ENCODE measurements at regions not wholly inside any gene's neighbourhood (a gene's known extent, or its start where the extent isn't known, plus 50 kb on each side); places are given as distances from the start of the nearest gene placed in this dataset.

DNA sequence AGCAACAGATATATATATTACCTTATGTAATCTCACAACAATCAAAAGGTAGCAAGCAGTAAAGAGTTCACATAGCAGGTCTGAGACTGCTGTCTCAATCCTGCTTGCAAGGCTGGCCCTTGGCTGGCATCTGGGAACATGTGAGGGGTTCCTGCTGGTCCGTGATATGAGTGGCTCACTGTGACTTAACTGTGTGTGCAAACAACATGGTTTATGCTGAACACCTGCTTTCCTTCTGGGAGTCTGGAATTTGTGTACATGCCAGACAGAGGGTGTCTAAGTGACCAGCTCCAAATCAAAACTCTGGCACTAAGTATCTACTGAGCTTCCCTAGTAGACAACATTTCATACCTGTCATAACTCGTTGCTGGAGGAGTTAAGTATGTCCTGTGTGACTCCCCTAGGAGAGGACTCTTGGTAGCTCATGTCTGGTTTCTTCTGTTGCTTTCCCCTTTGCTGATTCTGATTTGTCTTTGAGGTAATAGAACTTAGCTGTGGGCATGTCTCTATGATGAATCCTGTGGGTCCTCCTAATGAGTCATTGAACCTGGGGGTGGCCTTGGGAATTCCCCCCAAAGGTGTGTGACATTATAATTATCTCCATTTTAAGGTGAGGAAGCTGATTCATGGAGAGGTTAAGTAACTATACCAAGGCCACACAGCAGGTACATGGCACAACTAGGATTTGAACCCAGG, 131.6 kb upstream of the NEDD9 start:
- no peak for TF ChIP-seq ARNTL (CRISPR knock-in tag; IDR thresholded peaks at IDR 0.05; ENCODE audit: borderline replicate concordance, low read depth)
- TF ChIP-seq, protein P1, sequence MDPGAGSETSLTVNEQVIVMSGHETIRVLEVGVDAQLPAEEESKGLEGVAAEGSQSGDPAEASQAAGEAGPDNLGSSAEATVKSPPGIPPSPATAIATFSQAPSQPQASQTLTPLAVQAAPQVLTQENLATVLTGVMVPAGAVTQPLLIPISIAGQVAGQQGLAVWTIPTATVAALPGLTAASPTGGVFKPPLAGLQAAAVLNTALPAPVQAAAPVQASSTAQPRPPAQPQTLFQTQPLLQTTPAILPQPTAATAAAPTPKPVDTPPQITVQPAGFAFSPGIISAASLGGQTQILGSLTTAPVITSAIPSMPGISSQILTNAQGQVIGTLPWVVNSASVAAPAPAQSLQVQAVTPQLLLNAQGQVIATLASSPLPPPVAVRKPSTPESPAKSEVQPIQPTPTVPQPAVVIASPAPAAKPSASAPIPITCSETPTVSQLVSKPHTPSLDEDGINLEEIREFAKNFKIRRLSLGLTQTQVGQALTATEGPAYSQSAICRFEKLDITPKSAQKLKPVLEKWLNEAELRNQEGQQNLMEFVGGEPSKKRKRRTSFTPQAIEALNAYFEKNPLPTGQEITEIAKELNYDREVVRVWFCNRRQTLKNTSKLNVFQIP (CRISPR knock-in tag; IDR thresholded peaks at IDR 0.05; ENCODE audit: borderline replicate concordance, low read depth): no peak
- TF ChIP-seq CSDC2 (CRISPR knock-in tag; IDR thresholded peaks at IDR 0.05): no peak
- TF ChIP-seq ZNF70 (CRISPR knock-in tag; IDR thresholded peaks at IDR 0.05): no peak
- TF ChIP-seq, protein P2, sequence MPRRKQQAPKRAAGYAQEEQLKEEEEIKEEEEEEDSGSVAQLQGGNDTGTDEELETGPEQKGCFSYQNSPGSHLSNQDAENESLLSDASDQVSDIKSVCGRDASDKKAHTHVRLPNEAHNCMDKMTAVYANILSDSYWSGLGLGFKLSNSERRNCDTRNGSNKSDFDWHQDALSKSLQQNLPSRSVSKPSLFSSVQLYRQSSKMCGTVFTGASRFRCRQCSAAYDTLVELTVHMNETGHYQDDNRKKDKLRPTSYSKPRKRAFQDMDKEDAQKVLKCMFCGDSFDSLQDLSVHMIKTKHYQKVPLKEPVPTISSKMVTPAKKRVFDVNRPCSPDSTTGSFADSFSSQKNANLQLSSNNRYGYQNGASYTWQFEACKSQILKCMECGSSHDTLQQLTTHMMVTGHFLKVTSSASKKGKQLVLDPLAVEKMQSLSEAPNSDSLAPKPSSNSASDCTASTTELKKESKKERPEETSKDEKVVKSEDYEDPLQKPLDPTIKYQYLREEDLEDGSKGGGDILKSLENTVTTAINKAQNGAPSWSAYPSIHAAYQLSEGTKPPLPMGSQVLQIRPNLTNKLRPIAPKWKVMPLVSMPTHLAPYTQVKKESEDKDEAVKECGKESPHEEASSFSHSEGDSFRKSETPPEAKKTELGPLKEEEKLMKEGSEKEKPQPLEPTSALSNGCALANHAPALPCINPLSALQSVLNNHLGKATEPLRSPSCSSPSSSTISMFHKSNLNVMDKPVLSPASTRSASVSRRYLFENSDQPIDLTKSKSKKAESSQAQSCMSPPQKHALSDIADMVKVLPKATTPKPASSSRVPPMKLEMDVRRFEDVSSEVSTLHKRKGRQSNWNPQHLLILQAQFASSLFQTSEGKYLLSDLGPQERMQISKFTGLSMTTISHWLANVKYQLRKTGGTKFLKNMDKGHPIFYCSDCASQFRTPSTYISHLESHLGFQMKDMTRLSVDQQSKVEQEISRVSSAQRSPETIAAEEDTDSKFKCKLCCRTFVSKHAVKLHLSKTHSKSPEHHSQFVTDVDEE (CRISPR knock-in tag; IDR thresholded peaks at IDR 0.05): no peak
- TF ChIP-seq, protein P3, sequence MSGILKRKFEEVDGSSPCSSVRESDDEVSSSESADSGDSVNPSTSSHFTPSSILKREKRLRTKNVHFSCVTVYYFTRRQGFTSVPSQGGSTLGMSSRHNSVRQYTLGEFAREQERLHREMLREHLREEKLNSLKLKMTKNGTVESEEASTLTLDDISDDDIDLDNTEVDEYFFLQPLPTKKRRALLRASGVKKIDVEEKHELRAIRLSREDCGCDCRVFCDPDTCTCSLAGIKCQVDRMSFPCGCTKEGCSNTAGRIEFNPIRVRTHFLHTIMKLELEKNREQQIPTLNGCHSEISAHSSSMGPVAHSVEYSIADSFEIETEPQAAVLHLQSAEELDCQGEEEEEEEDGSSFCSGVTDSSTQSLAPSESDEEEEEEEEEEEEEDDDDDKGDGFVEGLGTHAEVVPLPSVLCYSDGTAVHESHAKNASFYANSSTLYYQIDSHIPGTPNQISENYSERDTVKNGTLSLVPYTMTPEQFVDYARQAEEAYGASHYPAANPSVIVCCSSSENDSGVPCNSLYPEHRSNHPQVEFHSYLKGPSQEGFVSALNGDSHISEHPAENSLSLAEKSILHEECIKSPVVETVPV (CRISPR knock-in tag; IDR thresholded peaks at IDR 0.05): no peak
- no peak for TF ChIP-seq SNAI2 (CRISPR knock-in tag; IDR thresholded peaks at IDR 0.05)
- TF ChIP-seq TOX (CRISPR knock-in tag; IDR thresholded peaks at IDR 0.05; ENCODE audit: borderline replicate concordance): no peak
- TF ChIP-seq ZFP3 (CRISPR knock-in tag; IDR thresholded peaks at IDR 0.05): no peak
- no peak for TF ChIP-seq BACH2 (CRISPR knock-in tag; IDR thresholded peaks at IDR 0.05; ENCODE audit: borderline replicate concordance)
- no peak for TF ChIP-seq PPARA (CRISPR knock-in tag; IDR thresholded peaks at IDR 0.05; ENCODE audit: borderline replicate concordance)
- no peak for TF ChIP-seq ISL1 (CRISPR knock-in tag; IDR thresholded peaks at IDR 0.05)
- no peak for ATAC-seq

DNA sequence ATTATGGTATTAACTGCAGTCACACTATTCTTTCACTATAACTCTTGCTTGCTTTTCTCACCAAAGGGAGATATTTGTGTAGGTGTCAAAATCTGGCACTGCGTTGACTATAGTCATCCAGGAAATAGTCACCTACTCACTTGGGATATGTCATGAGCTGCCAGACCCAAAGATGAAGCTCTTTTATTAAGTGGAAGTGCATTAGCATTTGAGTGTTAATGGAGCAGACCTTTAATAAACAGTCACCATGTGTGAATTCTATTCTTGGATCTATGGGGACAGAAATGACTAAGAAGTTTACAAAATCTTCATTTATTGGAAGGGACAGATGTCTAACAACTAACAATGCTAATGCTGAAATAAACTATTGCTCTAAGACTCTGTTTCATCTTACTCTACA, 130.1 kb upstream of the NEDD9 start:
- TF ChIP-seq, protein P1 (CRISPR knock-in tag; IDR thresholded peaks at IDR 0.05; ENCODE audit: borderline replicate concordance, low read depth): no peak
- TF ChIP-seq SNAI2 (CRISPR knock-in tag; IDR thresholded peaks at IDR 0.05) (no peak), ZNF565 (CRISPR knock-in tag; conservative IDR thresholded peaks at IDR 0.05; ENCODE audit: low read depth) (no peak), ZNF70 (CRISPR knock-in tag; IDR thresholded peaks at IDR 0.05) (no peak), GLIS3 (CRISPR knock-in tag; IDR thresholded peaks at IDR 0.05) (no peak), ZFP3 (CRISPR knock-in tag; IDR thresholded peaks at IDR 0.05) (no peak), TOX (CRISPR knock-in tag; IDR thresholded peaks at IDR 0.05; ENCODE audit: borderline replicate concordance) (no peak)
- TF ChIP-seq, protein P2 (CRISPR knock-in tag; IDR thresholded peaks at IDR 0.05): no peak
- no peak for ATAC-seq

DNA sequence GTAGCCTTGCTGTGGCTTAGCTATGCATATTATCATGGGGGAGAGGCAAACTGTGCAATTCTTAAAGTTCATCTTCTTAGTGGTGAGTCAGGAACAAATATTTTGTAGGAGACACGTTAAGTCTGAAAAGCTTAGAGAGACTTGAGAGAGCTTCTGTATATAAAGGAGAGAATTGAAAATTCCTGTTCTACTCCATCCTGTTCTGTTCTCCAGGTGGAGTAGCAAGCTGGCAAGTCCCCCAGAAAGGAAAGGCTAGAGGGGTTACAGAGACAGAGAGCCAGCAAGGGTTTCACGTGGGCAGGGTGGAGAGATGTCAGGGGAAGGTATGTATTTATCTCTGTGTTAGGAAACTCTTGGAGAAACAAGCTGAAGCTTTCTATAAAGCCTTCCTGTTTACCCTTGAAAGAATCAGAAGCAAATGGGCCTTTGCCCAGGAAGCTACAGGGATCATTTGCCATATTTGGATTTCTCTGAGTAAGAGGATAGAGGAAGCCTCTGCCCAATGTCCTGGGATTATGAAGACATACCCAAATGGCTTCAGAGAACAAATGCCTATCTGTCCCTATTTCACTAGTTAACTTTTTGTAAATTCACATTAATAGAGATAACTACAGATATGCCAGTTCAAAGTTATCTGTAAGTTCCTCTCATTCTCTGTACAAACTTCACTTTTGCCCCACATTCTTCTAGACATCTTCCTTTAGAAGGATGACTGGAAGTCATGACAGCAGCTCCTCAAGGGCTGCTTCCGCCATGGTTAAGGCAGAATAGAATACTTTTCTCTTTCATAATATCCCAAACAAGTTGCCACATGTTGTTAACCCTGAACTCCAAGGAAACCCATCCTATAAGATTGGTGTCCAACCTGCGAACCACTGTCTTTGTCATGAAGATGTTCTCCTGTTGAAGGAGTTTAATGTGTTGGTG, 126.7 kb upstream of the NEDD9 start:
- ATAC-seq: no peak
- TF ChIP-seq CSDC2 (CRISPR knock-in tag; IDR thresholded peaks at IDR 0.05): no peak
- no peak for TF ChIP-seq ZNF565 (CRISPR knock-in tag; conservative IDR thresholded peaks at IDR 0.05; ENCODE audit: low read depth)
- TF ChIP-seq ISL1 (CRISPR knock-in tag; IDR thresholded peaks at IDR 0.05): no peak
- no peak for TF ChIP-seq ZFP3 (CRISPR knock-in tag; IDR thresholded peaks at IDR 0.05)
- TF ChIP-seq, protein P1 (CRISPR knock-in tag; IDR thresholded peaks at IDR 0.05; ENCODE audit: borderline replicate concordance, low read depth): no peak
- TF ChIP-seq ZFP30 (CRISPR knock-in tag; IDR thresholded peaks at IDR 0.05): no peak
- TF ChIP-seq, protein P2 (CRISPR knock-in tag; IDR thresholded peaks at IDR 0.05): no peak
- TF ChIP-seq SNAI2 (CRISPR knock-in tag; IDR thresholded peaks at IDR 0.05): no peak
- no peak for TF ChIP-seq ARNTL (CRISPR knock-in tag; IDR thresholded peaks at IDR 0.05; ENCODE audit: borderline replicate concordance, low read depth)
- TF ChIP-seq ZNF8 (CRISPR knock-in tag; IDR thresholded peaks at IDR 0.05): no peak
- no peak for TF ChIP-seq PPARA (CRISPR knock-in tag; IDR thresholded peaks at IDR 0.05; ENCODE audit: borderline replicate concordance)
